GM18858 (cell line): ENCODE measurements at regions not wholly inside any gene's neighbourhood (a gene's known extent, or its start where the extent isn't known, plus 50 kb on each side); places are given as distances from the start of the nearest gene placed in this dataset.

Experiments used
- ATAC-seq: cut with Tn5 transposase; IDR thresholded peaks from one replicate; pipeline ENCODE4 v1.9.1; 2021; ENCODE audit not compliant: unreplicated experiment

GRCh38 chr3:16102187-16102561 lies 72.3 kb upstream of the GALNT15 start:
- no peak for ATAC-seq

- no peak for ATAC-seq
Measured at GRCh38 chr3:16102905-16103364, 71.5 kb upstream of the GALNT15 start.

GRCh38 chr3:16103472-16103871 lies 71.0 kb upstream of the GALNT15 start:
- no peak for ATAC-seq

GRCh38 chr3:16104156-16104555 lies 70.3 kb upstream of the GALNT15 start:
- ATAC-seq = no peak

GRCh38 chr3:16106050-16106449 lies 68.4 kb upstream of the GALNT15 start:
- no peak for ATAC-seq

- no peak for ATAC-seq
Measured at GRCh38 chr3:16108424-16108823, 66.1 kb upstream of the GALNT15 start.

- ATAC-seq = no peak
Measured at GRCh38 chr3:16109929-16110328, 64.6 kb upstream of the GALNT15 start.

- no peak for ATAC-seq
Measured at GRCh38 chr3:16112910-16113504, 61.5 kb upstream of the GALNT15 start.

- no peak for ATAC-seq
Measured at GRCh38 chr3:16113704-16114103, 60.8 kb upstream of the GALNT15 start.

- ATAC-seq = no peak
Measured at GRCh38 chr3:16114429-16114828, 60.1 kb upstream of the GALNT15 start.

GRCh38 chr3:16114930-16115329 lies 59.5 kb upstream of the GALNT15 start:
- no peak for ATAC-seq

GRCh38 chr3:16118396-16118795 lies 56.1 kb upstream of the GALNT15 start:
- no peak for ATAC-seq

GRCh38 chr3:16119887-16120286 lies 54.6 kb upstream of the GALNT15 start:
- no peak for ATAC-seq

GRCh38 chr3:16121391-16121790 lies 53.1 kb upstream of the GALNT15 start:
- no peak for ATAC-seq

GRCh38 chr3:16122155-16122554 lies 52.3 kb upstream of the GALNT15 start:
- no peak for ATAC-seq

GRCh38 chr3:16122661-16123060 lies 51.8 kb upstream of the GALNT15 start:
- ATAC-seq = no peak

- no peak for ATAC-seq
Measured at GRCh38 chr3:16124636-16125035, 49.8 kb upstream of the GALNT15 start.
